22Rv1 (cell line): ENCODE measurements at regions not wholly inside any gene's neighbourhood (a gene's known extent, or its start where the extent isn't known, plus 50 kb on each side); places are given as distances from the start of the nearest gene placed in this dataset.

Experiments
- H3K27ac ChIP-seq: fragments of 450-650 bp; 2 replicates; pipeline ENCODE4 v1.5.1; 2017
- ZFX ChIP-seq: fragments of 450-650 bp; IDR thresholded peaks from 2 replicates; pipeline ENCODE4 v1.6.1; 2017; ENCODE audit warnings: antibody characterized with exemption, borderline replicate concordance
- TF ChIP-seq, protein P1 (sequence below): fragments of 450-650 bp; IDR thresholded peaks from 2 replicates; pipeline ENCODE4 v1.5.1; 2017; ENCODE audit warnings: mild to moderate bottlenecking

DNA sequence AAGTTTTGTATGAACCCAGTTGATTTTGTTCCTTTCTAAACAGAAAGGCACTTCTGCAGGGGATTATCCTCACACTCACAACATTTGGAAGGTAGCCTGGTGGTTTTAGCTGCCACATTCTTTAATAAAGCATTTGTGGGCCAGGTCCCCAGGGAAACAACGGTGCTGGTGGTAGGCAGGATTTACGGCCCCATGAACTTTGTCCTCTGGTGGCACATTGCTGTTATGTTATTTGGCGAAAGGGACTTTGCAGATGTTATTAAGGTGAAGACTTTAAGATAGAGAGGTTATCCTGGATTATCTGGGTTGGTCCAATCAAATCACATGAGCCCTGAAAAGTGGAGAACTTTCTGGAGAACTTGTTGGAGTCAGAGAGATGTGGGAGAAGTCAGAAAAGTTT lies 86.3 kb upstream of the C9orf72 start:
- no peak for TF ChIP-seq ZFX
- TF ChIP-seq, protein P1, sequence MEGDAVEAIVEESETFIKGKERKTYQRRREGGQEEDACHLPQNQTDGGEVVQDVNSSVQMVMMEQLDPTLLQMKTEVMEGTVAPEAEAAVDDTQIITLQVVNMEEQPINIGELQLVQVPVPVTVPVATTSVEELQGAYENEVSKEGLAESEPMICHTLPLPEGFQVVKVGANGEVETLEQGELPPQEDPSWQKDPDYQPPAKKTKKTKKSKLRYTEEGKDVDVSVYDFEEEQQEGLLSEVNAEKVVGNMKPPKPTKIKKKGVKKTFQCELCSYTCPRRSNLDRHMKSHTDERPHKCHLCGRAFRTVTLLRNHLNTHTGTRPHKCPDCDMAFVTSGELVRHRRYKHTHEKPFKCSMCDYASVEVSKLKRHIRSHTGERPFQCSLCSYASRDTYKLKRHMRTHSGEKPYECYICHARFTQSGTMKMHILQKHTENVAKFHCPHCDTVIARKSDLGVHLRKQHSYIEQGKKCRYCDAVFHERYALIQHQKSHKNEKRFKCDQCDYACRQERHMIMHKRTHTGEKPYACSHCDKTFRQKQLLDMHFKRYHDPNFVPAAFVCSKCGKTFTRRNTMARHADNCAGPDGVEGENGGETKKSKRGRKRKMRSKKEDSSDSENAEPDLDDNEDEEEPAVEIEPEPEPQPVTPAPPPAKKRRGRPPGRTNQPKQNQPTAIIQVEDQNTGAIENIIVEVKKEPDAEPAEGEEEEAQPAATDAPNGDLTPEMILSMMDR = no peak
- no peak overlapping the region for H3K27ac ChIP-seq

DNA sequence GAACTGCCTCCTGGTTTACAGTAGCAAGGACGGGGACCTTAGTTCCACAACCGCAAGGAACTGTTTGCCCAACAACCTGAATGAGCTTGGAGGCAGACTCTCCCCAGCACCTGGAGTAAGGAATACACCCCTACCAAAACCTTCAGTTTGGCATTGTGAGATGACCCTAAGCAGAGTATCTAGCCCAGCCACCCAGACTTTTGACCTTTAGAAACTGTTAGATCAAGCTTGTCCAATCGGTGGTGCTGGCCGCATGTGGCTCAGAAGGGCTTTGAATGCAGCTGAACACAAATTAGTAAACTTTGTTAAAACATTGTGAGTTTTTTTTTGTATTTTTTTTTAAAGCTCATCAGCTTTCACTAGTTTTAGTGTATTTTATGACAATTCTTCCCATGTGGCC lies 86.9 kb upstream of the C9orf72 start:
- H3K27ac ChIP-seq = no peak overlapping the region
- TF ChIP-seq, protein P1 = no peak
- TF ChIP-seq ZFX = no peak

DNA sequence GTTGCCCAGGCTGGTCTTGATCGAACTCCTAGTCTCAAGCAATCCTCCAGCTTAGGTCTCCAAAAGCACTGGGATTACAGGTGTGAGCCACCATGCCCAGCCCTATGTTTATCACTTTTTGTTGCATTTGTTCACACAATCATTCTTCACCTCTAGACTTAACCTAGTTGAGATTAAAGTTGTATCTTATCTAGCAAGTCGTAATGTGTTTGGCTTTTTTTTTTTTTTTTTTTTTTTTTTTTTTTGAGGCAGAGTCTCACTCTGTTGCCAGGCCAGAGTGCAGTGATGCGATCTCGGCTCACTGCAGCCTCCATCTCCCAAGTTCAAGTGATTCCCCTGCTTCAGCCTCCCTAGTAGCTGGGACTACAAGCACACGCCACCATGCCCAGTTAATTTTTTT lies 90.2 kb upstream of the C9orf72 start:
- TF ChIP-seq, protein P1 = no peak
- TF ChIP-seq ZFX = no peak
- no peak overlapping the region for H3K27ac ChIP-seq

DNA sequence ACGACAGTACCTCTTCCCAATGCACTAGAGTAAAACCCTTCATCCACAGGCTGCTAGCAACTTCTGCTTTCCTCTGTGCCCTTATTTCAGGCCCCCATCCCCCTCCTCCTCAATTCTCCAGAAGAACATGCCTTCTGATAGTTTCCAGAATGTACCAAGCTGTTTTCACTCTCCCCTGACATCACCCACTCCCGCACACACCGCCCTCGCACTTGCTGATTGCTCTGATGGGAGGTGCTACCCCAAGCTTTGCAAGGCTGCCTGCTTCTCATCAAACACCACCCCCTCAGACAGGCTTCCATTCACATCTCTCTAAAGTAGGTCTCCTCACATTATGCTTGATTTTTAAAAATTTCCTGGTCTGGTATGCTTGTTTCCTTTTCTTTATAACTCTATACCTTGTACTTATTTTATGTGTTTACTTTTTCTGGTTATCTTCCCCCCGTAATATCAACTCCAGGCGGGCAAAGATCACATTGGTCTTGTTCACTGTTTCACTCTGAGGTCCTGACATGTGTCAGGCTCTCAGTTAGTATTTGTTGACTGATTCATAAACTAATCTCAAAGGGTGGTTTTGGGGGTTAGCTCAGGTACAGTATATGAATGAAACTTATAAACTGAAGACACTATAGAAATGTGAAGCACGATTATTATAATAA lies 91.0 kb upstream of the C9orf72 start:
- TF ChIP-seq ZFX = no peak
- TF ChIP-seq, protein P1 = no peak

DNA sequence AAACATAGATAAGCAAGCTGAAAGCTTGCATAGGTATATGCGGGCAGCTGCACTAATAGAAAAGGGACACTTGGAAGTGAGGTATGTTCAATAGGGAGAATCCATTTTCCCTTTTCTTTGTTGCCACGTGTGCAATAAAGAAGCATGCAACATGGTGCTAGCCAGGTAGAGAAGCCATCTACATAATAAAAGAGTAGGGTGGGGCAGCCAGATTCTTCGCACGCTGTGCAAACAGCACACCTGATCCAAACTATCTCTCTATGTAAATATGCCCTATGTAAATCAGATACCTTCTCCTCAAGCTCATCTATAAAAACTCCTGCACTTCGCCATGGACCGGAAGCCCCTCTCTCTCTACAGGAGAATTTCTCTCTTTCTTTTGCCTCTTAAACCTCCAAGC lies 91.9 kb upstream of the C9orf72 start:
- no peak overlapping the region for H3K27ac ChIP-seq
- no peak for TF ChIP-seq ZFX
- TF ChIP-seq, protein P1 = no peak

More for the DNA sequence above, 91.0 kb upstream of the C9orf72 start:
- H3K27ac ChIP-seq = no peak overlapping the region

DNA sequence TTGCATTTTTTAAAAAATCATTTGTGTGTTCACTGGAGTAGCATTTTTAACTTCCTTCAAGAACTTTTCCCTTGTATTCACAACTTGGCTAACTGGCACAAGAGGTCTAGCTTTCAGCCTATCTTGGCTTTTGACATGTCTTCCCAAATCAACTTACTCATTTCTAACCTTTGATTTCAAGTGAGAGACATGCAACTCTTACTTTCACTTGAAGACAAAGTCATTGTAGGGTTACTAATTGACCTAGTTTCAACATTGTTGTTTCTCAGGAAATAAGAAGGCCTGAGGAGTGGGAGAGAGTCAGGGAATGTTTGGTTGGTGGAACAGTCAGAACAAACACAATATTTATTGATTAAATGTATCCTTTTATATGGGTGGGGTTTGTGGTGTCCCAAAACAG lies 95.0 kb upstream of the C9orf72 start:
- no peak overlapping the region for H3K27ac ChIP-seq
- TF ChIP-seq ZFX = no peak
- TF ChIP-seq, protein P1 = no peak

DNA sequence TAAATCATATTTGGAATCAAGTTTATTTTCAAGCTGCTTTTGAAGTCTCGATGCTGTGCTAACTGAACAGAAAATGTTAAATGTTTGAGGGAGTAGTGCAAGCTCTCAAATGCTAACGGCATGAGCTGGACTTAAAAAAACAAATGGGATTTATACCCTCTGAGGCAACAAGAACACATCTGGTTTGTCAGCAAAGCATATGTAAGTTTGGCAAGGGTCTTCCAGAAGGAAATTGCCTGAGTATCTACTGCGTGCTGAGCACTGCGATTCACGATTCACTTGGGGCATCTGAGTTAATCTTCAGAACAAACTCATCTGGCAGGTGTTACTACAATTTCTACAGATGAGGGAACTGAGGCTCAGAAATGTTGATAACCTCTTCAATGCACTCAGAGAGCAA lies 98.4 kb upstream of the C9orf72 start:
- no peak for TF ChIP-seq ZFX
- TF ChIP-seq, protein P1 = no peak
- H3K27ac ChIP-seq = no peak overlapping the region
